ENCODE measurements at regions not wholly inside any gene's neighbourhood (a gene's known extent, or its start where the extent isn't known, plus 50 kb on each side); places are given as distances from the start of the nearest gene placed in this dataset.

DNA sequence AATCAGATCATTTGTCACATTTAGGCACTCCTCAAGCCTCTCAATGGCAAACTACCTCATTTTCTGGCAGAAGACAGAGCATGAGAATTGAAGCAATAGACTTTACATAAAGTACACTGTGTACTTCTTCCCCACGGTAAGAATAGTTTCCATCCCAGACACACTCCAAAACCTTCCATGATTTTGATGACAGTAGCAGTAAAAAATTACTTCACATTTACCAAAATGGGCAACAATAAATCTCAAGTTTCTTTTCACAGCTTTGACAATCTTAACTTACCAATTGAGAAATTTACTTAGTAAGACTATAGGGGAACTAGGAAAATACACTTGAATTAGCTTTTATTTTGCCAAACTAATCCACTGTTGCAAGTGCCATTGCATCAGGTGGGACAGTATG lies 353.8 kb downstream of the HAO1 start:
- no peak overlapping the region for H3K27ac ChIP-seq (ENCODE audit: low read depth in 1 of 2, low read length in 1 of 2)
- H3K9me3 ChIP-seq (ENCODE audit: control insufficient read depth in 4 of 4, insufficient read depth in 3 of 4, low read length in 3 of 4), result no peaks in the 10 kb centered on the region
- no peak for DNase-seq
- WGBS, 2 donors, result 65 to 71% methylated on average over 1 of the region's 1 CpG
- no peaks in the 10 kb centered on the region for H3K4me1 ChIP-seq (ENCODE audit: control insufficient read depth in 5 of 5, insufficient read depth in 5 of 5, low read length in 5 of 5)
- no peaks in the 10 kb centered on the region for H3K27me3 ChIP-seq (ENCODE audit: control insufficient read depth in 3 of 3, insufficient read depth in 3 of 3, low read length in 2 of 3)
- H3K36me3 ChIP-seq (ENCODE audit: control insufficient read depth in 4 of 4, insufficient read depth in 4 of 4, low read length in 4 of 4), result no peaks in the 10 kb centered on the region
- H3K4me3 ChIP-seq, result no peak overlapping the region
- no peak for ATAC-seq (ENCODE audit: insufficient read depth, low FRiP score)
- H3K9ac ChIP-seq (ENCODE audit: insufficient read depth in 1 of 2, low read length in 2 of 2), result no peak overlapping the region
- TF ChIP-seq, protein P1, sequence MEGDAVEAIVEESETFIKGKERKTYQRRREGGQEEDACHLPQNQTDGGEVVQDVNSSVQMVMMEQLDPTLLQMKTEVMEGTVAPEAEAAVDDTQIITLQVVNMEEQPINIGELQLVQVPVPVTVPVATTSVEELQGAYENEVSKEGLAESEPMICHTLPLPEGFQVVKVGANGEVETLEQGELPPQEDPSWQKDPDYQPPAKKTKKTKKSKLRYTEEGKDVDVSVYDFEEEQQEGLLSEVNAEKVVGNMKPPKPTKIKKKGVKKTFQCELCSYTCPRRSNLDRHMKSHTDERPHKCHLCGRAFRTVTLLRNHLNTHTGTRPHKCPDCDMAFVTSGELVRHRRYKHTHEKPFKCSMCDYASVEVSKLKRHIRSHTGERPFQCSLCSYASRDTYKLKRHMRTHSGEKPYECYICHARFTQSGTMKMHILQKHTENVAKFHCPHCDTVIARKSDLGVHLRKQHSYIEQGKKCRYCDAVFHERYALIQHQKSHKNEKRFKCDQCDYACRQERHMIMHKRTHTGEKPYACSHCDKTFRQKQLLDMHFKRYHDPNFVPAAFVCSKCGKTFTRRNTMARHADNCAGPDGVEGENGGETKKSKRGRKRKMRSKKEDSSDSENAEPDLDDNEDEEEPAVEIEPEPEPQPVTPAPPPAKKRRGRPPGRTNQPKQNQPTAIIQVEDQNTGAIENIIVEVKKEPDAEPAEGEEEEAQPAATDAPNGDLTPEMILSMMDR (IDR thresholded peaks at IDR 0.05; ENCODE audit: control extremely low read depth, extremely low read depth), result no peak

DNA sequence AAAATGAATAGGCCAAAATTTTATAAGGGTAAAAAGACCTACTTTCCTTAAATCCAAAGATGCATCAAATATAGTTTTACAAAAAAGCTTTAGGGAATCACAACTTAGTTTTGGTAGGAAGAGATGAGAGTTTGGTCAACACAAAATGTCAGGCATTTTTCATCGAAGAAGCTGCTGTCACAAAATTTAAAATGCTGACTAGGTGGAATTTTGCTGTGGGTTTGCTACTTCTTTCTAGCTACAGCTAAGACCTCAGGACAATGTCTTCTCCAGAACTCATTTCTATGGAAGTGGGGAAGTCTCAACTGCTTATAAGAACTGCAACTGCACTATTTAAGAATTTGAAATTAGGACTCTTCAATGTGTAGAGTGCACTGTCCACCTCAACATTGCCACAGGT lies 351.1 kb downstream of the HAO1 start:
- no peak overlapping the region for H3K9ac ChIP-seq (ENCODE audit: insufficient read depth in 1 of 2, low read length in 2 of 2)
- no peaks in the 10 kb centered on the region for H3K27me3 ChIP-seq (ENCODE audit: control insufficient read depth in 3 of 3, insufficient read depth in 3 of 3, low read length in 2 of 3)
- H3K4me1 ChIP-seq (ENCODE audit: control insufficient read depth in 5 of 5, insufficient read depth in 5 of 5, low read length in 5 of 5), result no peaks in the 10 kb centered on the region
- TF ChIP-seq, protein P1 (IDR thresholded peaks at IDR 0.05; ENCODE audit: control extremely low read depth, extremely low read depth), result no peak
- ATAC-seq (ENCODE audit: insufficient read depth, low FRiP score) (no peak), DNase-seq (no peak)
- no peak overlapping the region for H3K4me3 ChIP-seq
- no peaks in the 10 kb centered on the region for H3K36me3 ChIP-seq (ENCODE audit: control insufficient read depth in 4 of 4, insufficient read depth in 4 of 4, low read length in 4 of 4)
- 96 to 98% methylated on average over 1 of the region's 1 CpG for WGBS, 2 donors
- no peak overlapping the region for H3K27ac ChIP-seq (ENCODE audit: low read depth in 1 of 2, low read length in 1 of 2)
- no peaks in the 10 kb centered on the region for H3K9me3 ChIP-seq (ENCODE audit: control insufficient read depth in 4 of 4, insufficient read depth in 3 of 4, low read length in 3 of 4)

DNA sequence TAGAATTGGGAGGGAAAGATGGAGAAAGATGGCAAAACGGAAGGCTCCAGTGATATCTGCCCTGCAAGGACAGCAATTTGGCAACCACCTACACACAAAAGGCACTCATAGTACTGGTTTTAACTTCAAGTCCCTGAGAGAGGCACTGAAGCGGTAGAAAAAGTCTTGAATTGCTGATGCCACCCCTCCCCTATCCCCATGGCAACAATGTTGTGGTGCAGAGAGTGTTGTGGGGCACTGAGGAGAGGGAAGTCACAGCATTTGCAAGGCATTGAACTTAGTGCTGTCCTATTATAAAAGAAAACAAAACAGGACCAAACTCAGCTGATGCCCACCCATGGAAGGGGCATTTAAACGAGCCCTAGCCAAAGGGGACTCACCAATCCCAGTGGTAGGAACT lies 343.7 kb downstream of the HAO1 start:
- no peaks in the 10 kb centered on the region for H3K4me1 ChIP-seq (ENCODE audit: control insufficient read depth in 5 of 5, insufficient read depth in 5 of 5, low read length in 5 of 5)
- TF ChIP-seq, protein P1 (IDR thresholded peaks at IDR 0.05; ENCODE audit: control extremely low read depth, extremely low read depth), result no peak
- no peak overlapping the region for H3K4me3 ChIP-seq
- no peak overlapping the region for H3K9ac ChIP-seq (ENCODE audit: insufficient read depth in 1 of 2, low read length in 2 of 2)
- H3K27ac ChIP-seq (ENCODE audit: low read depth in 1 of 2, low read length in 1 of 2), result no peak overlapping the region
- peaks cover 0 to 3% (median under 1%) of the 10 kb centered on the region in 4 donors for H3K9me3 ChIP-seq (ENCODE audit: control insufficient read depth in 4 of 4, insufficient read depth in 3 of 4, low read length in 3 of 4)
- no peaks in the 10 kb centered on the region for H3K27me3 ChIP-seq (ENCODE audit: control insufficient read depth in 3 of 3, insufficient read depth in 3 of 3, low read length in 2 of 3)
- ATAC-seq (ENCODE audit: insufficient read depth, low FRiP score), result no peak
- DNase-seq, result no peak
- H3K36me3 ChIP-seq (ENCODE audit: control insufficient read depth in 4 of 4, insufficient read depth in 4 of 4, low read length in 4 of 4), result no peaks in the 10 kb centered on the region
- 77 to 79% methylated on average over 3 of the region's 3 CpGs for WGBS, 2 donors

DNA sequence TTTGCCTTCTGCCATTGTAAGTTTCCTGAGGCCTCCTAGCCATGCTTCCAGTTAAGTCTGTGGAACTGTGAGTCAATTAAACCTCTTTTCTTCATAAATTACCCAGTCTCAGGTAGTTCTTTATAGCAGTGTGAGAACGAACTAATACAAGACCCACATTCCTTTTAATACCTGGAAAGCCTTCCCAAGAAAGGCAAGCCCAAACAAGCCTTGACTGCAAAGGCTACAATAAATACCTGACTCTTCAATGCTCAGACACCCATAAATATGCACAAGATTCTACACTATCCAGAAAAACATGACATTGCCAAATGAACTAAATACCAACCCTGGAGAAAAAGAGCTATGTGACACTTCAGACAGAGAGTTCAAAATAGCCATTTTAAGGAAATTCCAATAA lies 338.8 kb downstream of the HAO1 start:
- TF ChIP-seq, protein P1 (IDR thresholded peaks at IDR 0.05; ENCODE audit: control extremely low read depth, extremely low read depth), result no peak
- 81 to 93% methylated on average over 1 of the region's 1 CpG for WGBS, 2 donors
- DNase-seq, result no peak
- Histone ChIP-seq H3K36me3 (ENCODE audit: control insufficient read depth in 4 of 4, insufficient read depth in 4 of 4, low read length in 4 of 4) (no peaks in the 10 kb centered on the region), H3K9ac (ENCODE audit: insufficient read depth in 1 of 2, low read length in 2 of 2) (no peak overlapping the region), H3K4me1 (ENCODE audit: control insufficient read depth in 5 of 5, insufficient read depth in 5 of 5, low read length in 5 of 5) (no peaks in the 10 kb centered on the region), H3K27ac (ENCODE audit: low read depth in 1 of 2, low read length in 1 of 2) (no peak overlapping the region), H3K27me3 (ENCODE audit: control insufficient read depth in 3 of 3, insufficient read depth in 3 of 3, low read length in 2 of 3) (no peaks in the 10 kb centered on the region), H3K4me3 (no peak overlapping the region), H3K9me3 (ENCODE audit: control insufficient read depth in 4 of 4, insufficient read depth in 3 of 4, low read length in 3 of 4) (peaks cover 0 to 3% (median 1%) of the 10 kb centered on the region in 4 donors)
- no peak for ATAC-seq (ENCODE audit: insufficient read depth, low FRiP score)

All from lung (tissue), 11 donors.